Neural progenitor cell (in vitro differentiated cells): ENCODE measurements at regions not wholly inside any gene's neighbourhood (a gene's known extent, or its start where the extent isn't known, plus 50 kb on each side); places are given as distances from the start of the nearest gene placed in this dataset.

Experiments used
- DNase-seq: peaks from one replicate; pipeline ENCODE4 v3.0.0-alpha.2; 2016; ENCODE audit warnings: low spot score
- H2AFZ ChIP-seq: fragments of 200-600 bp; sonication (generic); replicated peaks from 2 replicates; pipeline ENCODE4 v1.6.1; 2016; ENCODE audit warnings: antibody characterized with exemption
- H3F3A ChIP-seq: fragments of 200-600 bp; sonication (generic); 2 replicates; pipeline ENCODE4 v1.6.1; 2016; ENCODE audit warnings: antibody characterized with exemption, low read depth
- H3K27ac ChIP-seq: fragments of 200-600 bp; sonication (generic); 2 replicates; pipeline ENCODE4 v1.5.1; 2016; ENCODE audit warnings: mild to moderate bottlenecking
- H3K27me3 ChIP-seq: fragments of 200-600 bp; sonication (generic); 2 replicates; pipeline ENCODE4 v1.6.1; 2016; ENCODE audit warnings: mild to moderate bottlenecking, moderate library complexity
- H3K36me3 ChIP-seq: fragments of 200-600 bp; sonication (generic); 2 replicates; pipeline ENCODE4 v1.5.1; 2016
- H3K4me1 ChIP-seq: fragments of 200-600 bp; sonication (generic); 2 replicates; pipeline ENCODE4 v1.6.1; 2016; ENCODE audit warnings: mixed run types
- H3K4me2 ChIP-seq: fragments of 200-600 bp; sonication (generic); 2 replicates; pipeline ENCODE4 v1.6.1; 2016
- H3K4me3 ChIP-seq: fragments of 200-600 bp; sonication (generic); 2 replicates; pipeline ENCODE4 v1.5.1; 2016
- H3K79me2 ChIP-seq: fragments of 200-600 bp; sonication (generic); 2 replicates; pipeline ENCODE4 v1.6.1; 2016; ENCODE audit warnings: low read depth
- H3K9ac ChIP-seq: fragments of 200-600 bp; sonication (generic); 2 replicates; pipeline ENCODE4 v1.6.1; 2016
- H3K9me3 ChIP-seq: fragments of 200-600 bp; sonication (generic); 2 replicates; pipeline ENCODE4 v1.5.1; 2016; ENCODE audit warnings: low read depth
- H4K20me1 ChIP-seq: fragments of 200-600 bp; sonication (generic); 2 replicates; pipeline ENCODE4 v1.6.1; 2016; ENCODE audit warnings: low read depth
- H3K27ac Mint-ChIP-seq: 3 replicates; pipeline ENCODE4 v1.8.0; 2021; ENCODE audit warnings: mixed read lengths
- H3K27me3 Mint-ChIP-seq: 2 replicates; pipeline ENCODE4 v1.8.0; 2022; ENCODE audit warnings: low read depth, mild to moderate bottlenecking, inconsistent platforms, moderate library complexity, mixed read lengths; ENCODE audit not compliant: insufficient read depth
- H3K36me3 Mint-ChIP-seq: 3 replicates; pipeline ENCODE4 v1.8.0; 2021; ENCODE audit warnings: mixed read lengths
- H3K4me1 Mint-ChIP-seq: 3 replicates; pipeline ENCODE4 v1.8.0; 2021; ENCODE audit warnings: mixed read lengths
- H3K4me3 Mint-ChIP-seq: 3 replicates; pipeline ENCODE4 v1.8.0; 2021; ENCODE audit warnings: mild to moderate bottlenecking, moderate library complexity, mixed read lengths
- H3K9me3 Mint-ChIP-seq: 3 replicates; pipeline ENCODE4 v1.8.0; 2020; ENCODE audit warnings: mixed read lengths
- CTCF ChIP-seq: fragments of 200-600 bp; sonication (generic); IDR thresholded peaks from 2 replicates; pipeline ENCODE4 v1.5.1; 2017; ENCODE audit warnings: antibody characterized with exemption, mild to moderate bottlenecking
- EZH2 ChIP-seq: fragments of 200-600 bp; sonication (generic); IDR thresholded peaks from 2 replicates; pipeline ENCODE4 v1.6.1; 2017; ENCODE audit warnings: antibody characterized with exemption, mild to moderate bottlenecking, moderate library complexity
- EZH2phosphoT487 ChIP-seq: fragments of 200-600 bp; sonication (generic); IDR thresholded peaks from 2 replicates; pipeline ENCODE4 v1.6.1; 2017; ENCODE audit warnings: antibody characterized with exemption

- TF ChIP-seq EZH2 (no peak), EZH2phosphoT487 (no peak), CTCF (no peak)
- H3K9ac ChIP-seq = no peak overlapping the region
- no peak for DNase-seq
- H3F3A ChIP-seq = no peaks in the 10 kb centered on the region
- H3K9me3 ChIP-seq = no peaks in the 10 kb centered on the region
- no peaks in the 10 kb centered on the region for H3K27me3 ChIP-seq
- no peaks in the 10 kb centered on the region for H3K79me2 ChIP-seq
- peaks cover 44% of the 10 kb centered on the region for H3K4me1 Mint-ChIP-seq
- H3K27ac Mint-ChIP-seq = no peak overlapping the region
- H3K27ac ChIP-seq = no peak overlapping the region
- no peaks in the 10 kb centered on the region for H3K9me3 Mint-ChIP-seq
- H3K4me3 Mint-ChIP-seq = no peak overlapping the region
- H3K27me3 Mint-ChIP-seq = peaks cover 12% of the 10 kb centered on the region
- H3K36me3 ChIP-seq = no peaks in the 10 kb centered on the region
- no peaks in the 10 kb centered on the region for H4K20me1 ChIP-seq
- H3K36me3 Mint-ChIP-seq = no peaks in the 10 kb centered on the region
- no peak overlapping the region for H2AFZ ChIP-seq
- H3K4me2 ChIP-seq = no peak overlapping the region
- no peak overlapping the region for H3K4me3 ChIP-seq
- H3K4me1 ChIP-seq = peaks cover 3% of the 10 kb centered on the region
Measured at GRCh38 chr17:33942414-33942813, 312.7 kb upstream of the CCL2 start.

GRCh38 chr17:33944412-33944811 is 310.7 kb upstream of the CCL2 start:
- no peak for DNase-seq
- no peak overlapping the region for H3K4me2 ChIP-seq
- Mint-ChIP-seq H3K9me3 (no peaks in the 10 kb centered on the region), H3K27ac (no peak overlapping the region), H3K27me3 (peaks cover 10% of the 10 kb centered on the region), H3K36me3 (no peaks in the 10 kb centered on the region), H3K4me3 (no peak overlapping the region), H3K4me1 (peaks cover 31% of the 10 kb centered on the region)
- no peaks in the 10 kb centered on the region for H3K4me1 ChIP-seq
- H3K79me2 ChIP-seq = no peaks in the 10 kb centered on the region
- no peaks in the 10 kb centered on the region for H3K27me3 ChIP-seq
- no peak overlapping the region for H3K9ac ChIP-seq
- no peaks in the 10 kb centered on the region for H3K9me3 ChIP-seq
- H4K20me1 ChIP-seq = no peaks in the 10 kb centered on the region
- H3K36me3 ChIP-seq = no peaks in the 10 kb centered on the region
- H3K27ac ChIP-seq = no peak overlapping the region
- H2AFZ ChIP-seq = no peak overlapping the region
- TF ChIP-seq EZH2phosphoT487 (no peak), EZH2 (no peak), CTCF (no peak)
- no peak overlapping the region for H3K4me3 ChIP-seq
- H3F3A ChIP-seq = no peaks in the 10 kb centered on the region

GRCh38 chr17:33944826-33945225 is 310.3 kb upstream of the CCL2 start:
- H3K4me2 ChIP-seq = no peak overlapping the region
- H3K27me3 Mint-ChIP-seq = peaks cover 10% of the 10 kb centered on the region
- H3K9me3 Mint-ChIP-seq = no peaks in the 10 kb centered on the region
- H3K4me1 ChIP-seq = no peaks in the 10 kb centered on the region
- no peaks in the 10 kb centered on the region for H3K27me3 ChIP-seq
- peaks cover 31% of the 10 kb centered on the region for H3K4me1 Mint-ChIP-seq
- no peak overlapping the region for H3K27ac Mint-ChIP-seq
- no peak overlapping the region for H3K4me3 Mint-ChIP-seq
- TF ChIP-seq EZH2phosphoT487 = no peak
- no peak for TF ChIP-seq EZH2
- TF ChIP-seq CTCF = no peak
- no peaks in the 10 kb centered on the region for H3K36me3 Mint-ChIP-seq
- no peak for DNase-seq
- H3K9ac ChIP-seq = no peak overlapping the region
- no peak overlapping the region for H3K27ac ChIP-seq
- no peak overlapping the region for H3K4me3 ChIP-seq
- no peaks in the 10 kb centered on the region for H3F3A ChIP-seq
- no peak overlapping the region for H2AFZ ChIP-seq
- no peaks in the 10 kb centered on the region for H4K20me1 ChIP-seq
- H3K36me3 ChIP-seq = no peaks in the 10 kb centered on the region
- H3K79me2 ChIP-seq = no peaks in the 10 kb centered on the region
- H3K9me3 ChIP-seq = no peaks in the 10 kb centered on the region
